GM12878 (cell line): ENCODE measurements at regions not wholly inside any gene's neighbourhood (a gene's known extent, or its start where the extent isn't known, plus 50 kb on each side); places are given as distances from the start of the nearest gene placed in this dataset.

Experiments used
- ATAC-seq: fragments of 200-7000 bp; cut with Tn5 transposase; 3 replicates; pipeline ENCODE4 v1.9.1; 2020; ENCODE audit warnings: mild to moderate bottlenecking, moderate library complexity
- BruUV-seq: library from RNA; stranded (reverse); fragments of 400-500 nt; replicated peaks from 2 replicates; lab custom pipeline; 2021; lab: Mats Ljungman, UMichigan
- CTCF ChIA-PET: fragments of 300-600 bp; sonication (Branson Sonifier 250); formaldehyde crosslinking; extraction: SDS; loops from one replicate; lab custom pipeline; 2021; ENCODE audit warnings: inconsistent platforms; lab: Yijun Ruan, JAX
- POLR2A ChIA-PET: fragments of 350-600 bp; formaldehyde crosslinking; extraction: SDS; loops from one replicate; lab custom pipeline; 2021; ENCODE audit warnings: inconsistent platforms; lab: Charles Lee
- RAD21 ChIA-PET: fragments of 300-600 bp; sonication (Branson Sonifier 250); formaldehyde crosslinking; loops from one replicate; lab custom pipeline; 2023; ENCODE audit warnings: antibody characterized with exemption; ENCODE audit not compliant: unreplicated experiment; lab: Charles Lee
- SMC1A ChIA-PET: fragments of 300-600 bp; sonication (Branson Sonifier 250); formaldehyde crosslinking; loops from one replicate; lab custom pipeline; 2023; ENCODE audit not compliant: unreplicated experiment, uncharacterized antibody; lab: Charles Lee
- DNase-seq: peaks from one replicate; pipeline ENCODE4 v3.0.0-alpha.2; 2011; ENCODE audit warnings: low read depth, low spot score
- FAIRE-seq: peaks from 3 replicates; lab custom pipeline; 2011; peaks lifted over from hg19 to GRCh38; lab: Jason Lieb, UNC
- H2AFZ ChIP-seq: 2 replicates; pipeline ENCODE4 v1.6.0; 2011; ENCODE audit warnings: low read depth, low read length, control low read depth; ENCODE audit not compliant: control insufficient read depth
- H3K27ac ChIP-seq: 2 replicates; pipeline ENCODE4 v1.5.1; 2011; ENCODE audit warnings: control low read depth; ENCODE audit not compliant: control insufficient read depth, insufficient read depth
- H3K27me3 ChIP-seq, 2 experiments: replicated peaks in 1 of 2; 2 replicates each; pipeline versions ENCODE4 v1.6.0 to v1.6.1; 2011; ENCODE audit warnings: low read length in 1 of 2; ENCODE audit not compliant: control insufficient read depth in 2 of 2, insufficient read depth in 2 of 2
- H3K36me3 ChIP-seq, 2 experiments: 2 replicates each; pipeline ENCODE4 v1.5.1; 2011; ENCODE audit warnings: low read length in 1 of 2; ENCODE audit not compliant: control insufficient read depth in 2 of 2, insufficient read depth in 2 of 2
- H3K4me1 ChIP-seq: 2 replicates; pipeline ENCODE4 v1.6.1; 2011; ENCODE audit warnings: mild to moderate bottlenecking, low read length, moderate library complexity, mixed read lengths; ENCODE audit not compliant: control insufficient read depth, insufficient read depth
- H3K4me2 ChIP-seq: 2 replicates; pipeline ENCODE4 v1.6.0; 2011; ENCODE audit warnings: control low read depth; ENCODE audit not compliant: control insufficient read depth, insufficient read depth
- H3K4me3 ChIP-seq: fragments of 200-600 bp; sonication (generic); 2 replicates; pipeline ENCODE4 v1.5.1; 2016
- H3K79me2 ChIP-seq: 2 replicates; pipeline ENCODE4 v1.6.0; 2011; ENCODE audit warnings: low read length; ENCODE audit not compliant: control insufficient read depth, insufficient read depth
- H3K9ac ChIP-seq: 2 replicates; pipeline ENCODE4 v1.8.0; 2011; ENCODE audit warnings: low read length, control low read depth, mixed read lengths; ENCODE audit not compliant: control insufficient read depth, insufficient read depth
- H3K9me3 ChIP-seq: replicated peaks from 3 replicates; pipeline ENCODE4 v1.5.1; 2011; ENCODE audit warnings: mild to moderate bottlenecking, low read length; ENCODE audit not compliant: control insufficient read depth, insufficient read depth
- H4K20me1 ChIP-seq: 2 replicates; pipeline ENCODE4 v1.6.0; 2011; ENCODE audit not compliant: control insufficient read depth, insufficient read depth
- BHLHE40 ChIP-seq, 2 experiments: fragments of 450-650 bp in 1 of 2; IDR thresholded peaks; 2 replicates each; pipeline ENCODE4 v1.6.1; 2011 to 2017; ENCODE audit warnings: low read depth in 2 of 2, borderline replicate concordance in 1 of 2, improper control_type of control experiment in 1 of 2, low read length in 1 of 2, mild to moderate bottlenecking in 1 of 2
- CHD4 ChIP-seq: fragments of 200-600 bp; sonication (generic); IDR thresholded peaks from 2 replicates; pipeline ENCODE4 v1.6.1; 2016; ENCODE audit warnings: mild to moderate bottlenecking
- EED ChIP-seq: sonication (generic); IDR thresholded peaks from 2 replicates; pipeline ENCODE4 v1.6.1; 2016; ENCODE audit warnings: antibody characterized with exemption, low read depth
- KLF5 ChIP-seq: fragments of 450-650 bp; IDR thresholded peaks from 2 replicates; pipeline ENCODE4 v1.6.1; 2014; ENCODE audit warnings: mild to moderate bottlenecking; ENCODE audit not compliant: partially characterized antibody
- NFIC ChIP-seq: IDR thresholded peaks from 2 replicates; pipeline ENCODE4 v1.6.1; 2012; ENCODE audit warnings: low read depth, mild to moderate bottlenecking, inconsistent platforms, low read length, moderate library complexity
- POLR2AphosphoS2 ChIP-seq: IDR thresholded peaks from 2 replicates; pipeline ENCODE4 v1.6.1; 2011; ENCODE audit warnings: low read depth, mild to moderate bottlenecking, low read length, improper control_type of control experiment, moderate library complexity
- SMARCA5 ChIP-seq: fragments of 450-650 bp; IDR thresholded peaks from 2 replicates; pipeline ENCODE4 v1.6.1; 2017; ENCODE audit warnings: mild to moderate bottlenecking
- ZBTB4 ChIP-seq: fragments of 450-650 bp; formaldehyde crosslinking; IDR thresholded peaks from 2 replicates; pipeline ENCODE4 v1.4.0; 2022; ENCODE audit warnings: mild to moderate bottlenecking, moderate library complexity
- ZNF687 ChIP-seq: fragments of 450-650 bp; IDR thresholded peaks from 2 replicates; pipeline ENCODE4 v1.6.1; 2017; ENCODE audit warnings: mild to moderate bottlenecking, moderate library complexity
- WGBS: methylation state at CpG from one replicate; pipeline ENCODE4 v1.1.6; 2016; ENCODE audit warnings: low lambda C conversion rate; ENCODE audit not compliant: insufficient replicate concordance, insufficient coverage; ENCODE audit errors: missing lambda C conversion rate; 5-methylcytosine and 5-hydroxymethylcytosine counted together
- in situ Hi-C: fragments of 300-500 bp; cut with MboI; formaldehyde crosslinking; loops from 9 replicates; pipeline ENCODE4 v1.14.3; 2018; ENCODE audit warnings: mixed read lengths
- intact Hi-C: fragments of 100-400 bp; cut with micrococcal nuclease; formaldehyde crosslinking; loops from one replicate; pipeline ENCODE4 v1.14.2; 2022; ENCODE audit not compliant: unreplicated experiment
- TF ChIP-seq, protein P1 (sequence below): fragments of 450-650 bp; IDR thresholded peaks from 2 replicates; pipeline ENCODE4 v1.6.1; 2018; ENCODE audit warnings: borderline replicate concordance, mild to moderate bottlenecking; ENCODE audit not compliant: partially characterized antibody
- TF ChIP-seq, protein P2 (sequence below): fragments of 450-650 bp; IDR thresholded peaks from 2 replicates; pipeline ENCODE4 v1.6.1; 2016; ENCODE audit warnings: mild to moderate bottlenecking
- TF ChIP-seq, protein P3 (sequence below): fragments of 450-650 bp; conservative IDR thresholded peaks from 2 replicates; pipeline ENCODE4 v1.6.1; 2017; ENCODE audit warnings: mild to moderate bottlenecking, moderate library complexity

GRCh38 chr10:105609451-105609850 lies 968.4 kb downstream of the SORCS3 start:
- Histone ChIP-seq H3K9me3 (no peaks in the 10 kb centered on the region), H2AFZ (no peak overlapping the region), H3K9ac (no peak overlapping the region), H3K79me2 (no peaks in the 10 kb centered on the region), H3K4me3 (no peak overlapping the region), H3K27ac (no peak overlapping the region), H4K20me1 (no peaks in the 10 kb centered on the region), H3K36me3 (no peaks in the 10 kb centered on the region), H3K4me2 (no peak overlapping the region), H3K4me1 (no peaks in the 10 kb centered on the region), H3K27me3 (no peaks in the 10 kb centered on the region)
- no peak for FAIRE-seq
- ChIA-PET SMC1A (no interaction called here), RAD21 (no interaction called here), POLR2A (no interaction called here), CTCF (no interaction called here)
- ATAC-seq = no peak
- DNase-seq = no peak
- intact Hi-C loops = no loop called here
- BruUV-seq = no TSS peak
- 29% methylated on average over 1 of the region's 1 CpG for WGBS
- in situ Hi-C loops = no loop called here
- TF ChIP-seq CHD4 (no peak), EED (no peak), ZNF687 (no peak), BHLHE40 (IDR thresholded peaks at IDR 0.05; ENCODE audit: borderline replicate concordance in 1 of 2, low read depth in 2 of 2, low read length in 1 of 2) (no peak), NFIC (no peak), SMARCA5 (no peak), KLF5 (no peak), POLR2AphosphoS2 (no peak), ZBTB4 (CRISPR knock-in tag) (no peak)
- TF ChIP-seq, protein P1, sequence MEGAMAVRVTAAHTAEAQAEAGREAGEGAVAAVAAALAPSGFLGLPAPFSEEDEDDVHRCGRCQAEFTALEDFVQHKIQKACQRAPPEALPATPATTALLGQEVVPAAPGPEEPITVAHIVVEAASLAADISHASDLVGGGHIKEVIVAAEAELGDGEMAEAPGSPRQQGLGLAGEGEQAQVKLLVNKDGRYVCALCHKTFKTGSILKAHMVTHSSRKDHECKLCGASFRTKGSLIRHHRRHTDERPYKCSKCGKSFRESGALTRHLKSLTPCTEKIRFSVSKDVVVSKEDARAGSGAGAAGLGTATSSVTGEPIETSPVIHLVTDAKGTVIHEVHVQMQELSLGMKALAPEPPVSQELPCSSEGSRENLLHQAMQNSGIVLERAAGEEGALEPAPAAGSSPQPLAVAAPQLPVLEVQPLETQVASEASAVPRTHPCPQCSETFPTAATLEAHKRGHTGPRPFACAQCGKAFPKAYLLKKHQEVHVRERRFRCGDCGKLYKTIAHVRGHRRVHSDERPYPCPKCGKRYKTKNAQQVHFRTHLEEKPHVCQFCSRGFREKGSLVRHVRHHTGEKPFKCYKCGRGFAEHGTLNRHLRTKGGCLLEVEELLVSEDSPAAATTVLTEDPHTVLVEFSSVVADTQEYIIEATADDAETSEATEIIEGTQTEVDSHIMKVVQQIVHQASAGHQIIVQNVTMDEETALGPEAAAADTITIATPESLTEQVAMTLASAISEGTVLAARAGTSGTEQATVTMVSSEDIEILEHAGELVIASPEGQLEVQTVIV = no peak
- TF ChIP-seq, protein P2, sequence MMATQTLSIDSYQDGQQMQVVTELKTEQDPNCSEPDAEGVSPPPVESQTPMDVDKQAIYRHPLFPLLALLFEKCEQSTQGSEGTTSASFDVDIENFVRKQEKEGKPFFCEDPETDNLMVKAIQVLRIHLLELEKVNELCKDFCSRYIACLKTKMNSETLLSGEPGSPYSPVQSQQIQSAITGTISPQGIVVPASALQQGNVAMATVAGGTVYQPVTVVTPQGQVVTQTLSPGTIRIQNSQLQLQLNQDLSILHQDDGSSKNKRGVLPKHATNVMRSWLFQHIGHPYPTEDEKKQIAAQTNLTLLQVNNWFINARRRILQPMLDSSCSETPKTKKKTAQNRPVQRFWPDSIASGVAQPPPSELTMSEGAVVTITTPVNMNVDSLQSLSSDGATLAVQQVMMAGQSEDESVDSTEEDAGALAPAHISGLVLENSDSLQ = no peak
- TF ChIP-seq, protein P3, sequence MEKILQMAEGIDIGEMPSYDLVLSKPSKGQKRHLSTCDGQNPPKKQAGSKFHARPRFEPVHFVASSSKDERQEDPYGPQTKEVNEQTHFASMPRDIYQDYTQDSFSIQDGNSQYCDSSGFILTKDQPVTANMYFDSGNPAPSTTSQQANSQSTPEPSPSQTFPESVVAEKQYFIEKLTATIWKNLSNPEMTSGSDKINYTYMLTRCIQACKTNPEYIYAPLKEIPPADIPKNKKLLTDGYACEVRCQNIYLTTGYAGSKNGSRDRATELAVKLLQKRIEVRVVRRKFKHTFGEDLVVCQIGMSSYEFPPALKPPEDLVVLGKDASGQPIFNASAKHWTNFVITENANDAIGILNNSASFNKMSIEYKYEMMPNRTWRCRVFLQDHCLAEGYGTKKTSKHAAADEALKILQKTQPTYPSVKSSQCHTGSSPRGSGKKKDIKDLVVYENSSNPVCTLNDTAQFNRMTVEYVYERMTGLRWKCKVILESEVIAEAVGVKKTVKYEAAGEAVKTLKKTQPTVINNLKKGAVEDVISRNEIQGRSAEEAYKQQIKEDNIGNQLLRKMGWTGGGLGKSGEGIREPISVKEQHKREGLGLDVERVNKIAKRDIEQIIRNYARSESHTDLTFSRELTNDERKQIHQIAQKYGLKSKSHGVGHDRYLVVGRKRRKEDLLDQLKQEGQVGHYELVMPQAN = no peak
